BE2C (cell line): ENCODE measurements at regions not wholly inside any gene's neighbourhood (a gene's known extent, or its start where the extent isn't known, plus 50 kb on each side); places are given as distances from the start of the nearest gene placed in this dataset.
"Not testable (repeated sequence)": the region's sequence is repeated elsewhere in the genome, so short reads cannot be mapped to it uniquely, and the experiment has no call there.

ENCODE experiments used
- DNase-seq: peaks from one replicate; pipeline ENCODE4 v3.0.0-alpha.2; 2020
- H3K27me3 ChIP-seq: fragments of 250-450 bp; sonication (Bioruptor Pico); 2 replicates; pipeline ENCODE4 v1.5.1; 2020; ENCODE audit warnings: mild to moderate bottlenecking
- H3K36me3 ChIP-seq: fragments of 250-450 bp; sonication (Bioruptor Pico); 2 replicates; pipeline ENCODE4 v1.5.1; 2020; ENCODE audit warnings: mild to moderate bottlenecking
- H3K4me1 ChIP-seq: fragments of 250-450 bp; sonication (Bioruptor Pico); 2 replicates; pipeline ENCODE4 v1.5.1; 2020
- H3K4me3 ChIP-seq: 2 replicates; pipeline ENCODE4 v1.5.1; 2011; ENCODE audit warnings: low read depth, low read length
- H3K9me3 ChIP-seq: fragments of 250-450 bp; sonication (Bioruptor Pico); 2 replicates; pipeline ENCODE4 v1.5.1; 2020
- CTCF ChIP-seq: IDR thresholded peaks from 2 replicates; pipeline ENCODE4 v1.5.1; 2012; ENCODE audit warnings: mild to moderate bottlenecking, low read depth, low read length

GRCh38 chr6:11379805-11380204 is 147.3 kb upstream of the NEDD9 start:
- no peak overlapping the region for H3K4me3 ChIP-seq
- no peaks in the 10 kb centered on the region for H3K36me3 ChIP-seq
- H3K9me3 ChIP-seq = no peaks in the 10 kb centered on the region
- no peak for DNase-seq
- H3K4me1 ChIP-seq = no peaks in the 10 kb centered on the region
- no peak for TF ChIP-seq CTCF
- H3K27me3 ChIP-seq = no peaks in the 10 kb centered on the region

GRCh38 chr6:11378639-11379038 is 146.2 kb upstream of the NEDD9 start:
- Histone ChIP-seq H3K4me1 (no peaks in the 10 kb centered on the region), H3K27me3 (no peaks in the 10 kb centered on the region), H3K9me3 (no peaks in the 10 kb centered on the region), H3K4me3 (no peak overlapping the region), H3K36me3 (no peaks in the 10 kb centered on the region)
- TF ChIP-seq CTCF = no peak
- no peak for DNase-seq

DNA sequence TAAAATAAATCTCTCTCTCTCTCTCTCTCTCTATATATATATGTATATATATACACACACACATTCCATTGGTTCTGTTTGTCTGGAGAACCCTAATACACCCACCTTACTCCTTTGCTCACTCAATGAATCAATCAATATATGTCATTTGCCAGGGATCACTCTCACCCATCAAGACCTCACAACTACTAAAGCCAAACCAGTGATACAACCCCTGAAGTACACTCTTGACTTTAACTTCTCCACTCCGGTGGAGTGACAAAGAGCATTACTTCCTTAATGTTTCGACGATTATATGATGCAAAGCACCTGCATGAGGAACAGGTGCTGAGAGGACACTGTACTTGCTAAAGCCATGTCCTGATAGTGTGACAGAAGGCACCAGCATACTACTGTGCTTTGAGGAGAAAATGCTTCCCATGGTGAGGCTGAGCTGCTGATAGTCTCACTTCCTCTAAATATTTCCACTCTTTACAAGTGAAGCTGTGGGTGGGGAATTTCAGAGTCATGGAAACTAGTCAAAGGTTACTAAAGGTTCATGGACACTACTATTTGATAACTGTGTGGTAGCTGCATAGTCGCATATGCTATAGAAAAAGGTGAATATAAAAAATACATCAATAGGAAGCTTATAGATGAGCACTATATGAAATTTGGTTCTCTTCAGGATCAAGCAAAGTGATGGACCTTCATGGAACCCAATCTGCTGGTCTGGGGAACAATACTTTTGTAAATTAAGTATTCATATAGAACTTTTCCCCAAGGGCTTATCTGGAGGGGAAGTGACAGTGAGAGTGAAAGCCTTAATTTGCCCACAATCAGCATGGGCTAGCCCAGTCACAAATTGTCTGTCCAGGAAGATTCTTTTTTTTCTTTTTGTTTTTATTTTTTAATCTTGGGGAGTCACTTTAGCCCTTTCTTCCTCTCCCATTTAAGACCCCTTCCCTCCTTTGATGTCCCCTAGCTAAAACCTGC is 141.9 kb upstream of the NEDD9 start:
- Histone ChIP-seq H3K4me1 (no peaks in the 10 kb centered on the region), H3K9me3 (no peaks in the 10 kb centered on the region), H3K27me3 (no peaks in the 10 kb centered on the region), H3K4me3 (no peak overlapping the region), H3K36me3 (no peaks in the 10 kb centered on the region)
- no peak for TF ChIP-seq CTCF
- no peak for DNase-seq

DNA sequence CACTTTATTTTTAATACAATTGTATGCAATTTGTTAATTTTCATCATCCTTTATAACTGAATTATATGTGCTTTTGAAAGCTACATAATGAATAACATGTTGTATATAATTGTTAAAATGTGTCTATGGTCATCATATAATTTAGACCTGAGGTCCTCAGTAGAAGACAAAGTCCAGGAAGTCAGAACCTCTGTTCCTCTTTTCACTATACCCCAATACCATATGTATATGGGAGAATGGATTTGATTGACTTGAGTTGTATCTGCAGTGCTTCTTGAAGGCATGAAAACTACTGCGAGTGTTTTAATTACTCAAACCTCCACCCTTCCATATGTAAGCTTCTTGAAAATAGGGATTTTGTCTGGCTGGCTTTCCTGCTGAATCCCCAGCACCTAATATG is 140.7 kb upstream of the NEDD9 start:
- H3K4me1 ChIP-seq = no peaks in the 10 kb centered on the region
- DNase-seq = no peak
- TF ChIP-seq CTCF = no peak
- no peaks in the 10 kb centered on the region for H3K36me3 ChIP-seq
- H3K4me3 ChIP-seq = no peak overlapping the region
- no peaks in the 10 kb centered on the region for H3K27me3 ChIP-seq
- no peaks in the 10 kb centered on the region for H3K9me3 ChIP-seq

DNA sequence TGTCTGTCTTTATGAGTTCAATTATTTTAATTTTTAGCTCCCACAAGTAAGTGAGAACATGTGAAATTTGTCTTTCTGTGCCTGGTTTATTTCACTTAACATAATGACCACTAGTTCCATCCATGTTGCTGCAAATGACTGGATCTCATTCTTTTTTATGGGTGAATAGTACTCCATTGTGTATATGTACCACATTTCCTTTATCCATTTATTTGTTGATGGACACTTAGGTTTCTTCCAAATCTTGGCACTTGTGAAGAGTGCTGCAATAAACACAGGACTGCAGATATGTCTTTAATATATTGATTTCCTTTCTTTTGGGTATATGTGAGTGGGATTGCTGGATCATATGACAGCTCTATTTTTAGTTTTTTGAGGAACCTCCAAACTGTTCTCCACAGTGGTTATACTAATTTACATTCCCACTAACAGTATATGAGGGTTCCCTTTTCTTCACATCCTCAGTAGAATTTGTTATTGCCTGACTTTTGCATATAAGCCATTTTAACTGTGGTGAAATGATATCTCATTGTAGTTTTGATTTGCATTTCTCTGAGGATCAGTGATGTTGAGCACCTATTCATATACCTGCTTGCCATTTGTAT is 139.8 kb upstream of the NEDD9 start:
- H3K36me3 ChIP-seq, DNase-seq, H3K27me3 ChIP-seq, H3K4me1 ChIP-seq, H3K9me3 ChIP-seq, H3K4me3 ChIP-seq: not testable (repeated sequence)

GRCh38 chr6:11370191-11371018 is 137.9 kb upstream of the NEDD9 start:
- Histone ChIP-seq H3K9me3 (no peaks in the 10 kb centered on the region), H3K27me3 (no peaks in the 10 kb centered on the region), H3K4me1 (no peaks in the 10 kb centered on the region), H3K4me3 (no peak overlapping the region), H3K36me3 (no peaks in the 10 kb centered on the region)
- DNase-seq = no peak
- TF ChIP-seq CTCF = no peak
